ENCODE measurements at regions not wholly inside any gene's neighbourhood (a gene's known extent, or its start where the extent isn't known, plus 50 kb on each side); places are given as distances from the start of the nearest gene placed in this dataset.

DNA sequence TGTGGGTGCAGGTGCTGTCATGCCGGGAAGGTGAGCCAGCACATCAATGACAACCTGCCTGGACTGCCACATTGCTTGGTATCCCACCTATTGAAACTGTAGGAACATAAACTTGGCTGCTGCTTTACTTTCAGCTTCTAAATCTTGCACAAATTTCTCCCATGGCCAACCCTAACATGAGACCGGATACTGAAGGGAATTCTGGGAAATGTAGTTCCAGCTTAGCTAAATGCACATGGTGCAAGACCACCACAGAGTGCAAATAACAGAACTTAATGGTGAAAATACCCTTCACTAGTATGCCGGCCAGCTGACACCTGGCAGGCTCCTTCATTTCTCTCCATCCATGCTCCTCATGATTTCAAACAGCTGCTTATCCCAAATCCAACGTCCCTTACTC is 247.4 kb downstream of the ARRDC4 start:
- CTCF ChIA-PET: interaction anchor here (1.5 kb wide), 1 partner anchor 20 kb away, joined by 3 read pairs; no protein-coding TSS in a partner anchor
- POLR2A ChIA-PET: no interaction called here
- DNase-seq (ENCODE audit: extremely low spot score): no peak
- TF ChIP-seq, protein P1, sequence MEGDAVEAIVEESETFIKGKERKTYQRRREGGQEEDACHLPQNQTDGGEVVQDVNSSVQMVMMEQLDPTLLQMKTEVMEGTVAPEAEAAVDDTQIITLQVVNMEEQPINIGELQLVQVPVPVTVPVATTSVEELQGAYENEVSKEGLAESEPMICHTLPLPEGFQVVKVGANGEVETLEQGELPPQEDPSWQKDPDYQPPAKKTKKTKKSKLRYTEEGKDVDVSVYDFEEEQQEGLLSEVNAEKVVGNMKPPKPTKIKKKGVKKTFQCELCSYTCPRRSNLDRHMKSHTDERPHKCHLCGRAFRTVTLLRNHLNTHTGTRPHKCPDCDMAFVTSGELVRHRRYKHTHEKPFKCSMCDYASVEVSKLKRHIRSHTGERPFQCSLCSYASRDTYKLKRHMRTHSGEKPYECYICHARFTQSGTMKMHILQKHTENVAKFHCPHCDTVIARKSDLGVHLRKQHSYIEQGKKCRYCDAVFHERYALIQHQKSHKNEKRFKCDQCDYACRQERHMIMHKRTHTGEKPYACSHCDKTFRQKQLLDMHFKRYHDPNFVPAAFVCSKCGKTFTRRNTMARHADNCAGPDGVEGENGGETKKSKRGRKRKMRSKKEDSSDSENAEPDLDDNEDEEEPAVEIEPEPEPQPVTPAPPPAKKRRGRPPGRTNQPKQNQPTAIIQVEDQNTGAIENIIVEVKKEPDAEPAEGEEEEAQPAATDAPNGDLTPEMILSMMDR (IDR thresholded peaks at IDR 0.05; ENCODE audit: control extremely low read depth, extremely low read depth, low read depth, missing control alignments): no peak

DNA sequence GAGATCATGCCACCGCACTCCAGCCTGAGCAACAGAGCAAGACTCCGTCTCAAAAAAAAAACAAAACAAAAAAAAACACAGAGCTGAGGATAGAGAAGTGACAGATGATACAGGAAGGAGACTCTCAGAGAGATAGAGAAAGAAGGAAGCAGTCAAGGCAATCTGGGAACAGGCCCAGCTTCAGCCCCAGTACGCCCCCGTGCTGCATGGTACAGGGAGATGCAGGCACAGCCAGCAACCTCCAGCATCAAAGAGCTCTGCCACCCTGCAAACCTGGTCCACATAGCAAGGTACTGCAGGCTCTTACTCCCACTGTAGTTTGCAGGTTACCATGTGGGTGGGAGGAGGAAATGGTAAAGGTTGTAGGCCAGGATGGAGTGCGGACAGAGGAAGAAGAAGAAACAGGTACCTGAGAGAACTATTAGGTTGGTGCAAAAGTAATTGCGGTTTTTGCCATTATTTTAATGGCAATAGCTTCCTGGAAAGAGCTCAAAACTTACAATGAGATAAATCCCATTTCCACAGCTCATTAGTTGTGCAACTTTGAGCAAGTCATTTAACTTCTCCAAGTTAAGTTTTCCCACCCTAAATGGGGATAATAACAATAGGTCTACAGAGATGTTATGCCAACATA is 253.0 kb downstream of the ARRDC4 start:
- POLR2A ChIA-PET: no interaction called here
- CTCF ChIA-PET: interaction anchor here (0.7 kb wide), 1 partner anchor 15 kb away, joined by 4 read pairs; no protein-coding TSS in a partner anchor
- TF ChIP-seq, protein P1 (IDR thresholded peaks at IDR 0.05; ENCODE audit: control extremely low read depth, extremely low read depth, low read depth, missing control alignments): no peak
- DNase-seq (ENCODE audit: extremely low spot score): no peak

DNA sequence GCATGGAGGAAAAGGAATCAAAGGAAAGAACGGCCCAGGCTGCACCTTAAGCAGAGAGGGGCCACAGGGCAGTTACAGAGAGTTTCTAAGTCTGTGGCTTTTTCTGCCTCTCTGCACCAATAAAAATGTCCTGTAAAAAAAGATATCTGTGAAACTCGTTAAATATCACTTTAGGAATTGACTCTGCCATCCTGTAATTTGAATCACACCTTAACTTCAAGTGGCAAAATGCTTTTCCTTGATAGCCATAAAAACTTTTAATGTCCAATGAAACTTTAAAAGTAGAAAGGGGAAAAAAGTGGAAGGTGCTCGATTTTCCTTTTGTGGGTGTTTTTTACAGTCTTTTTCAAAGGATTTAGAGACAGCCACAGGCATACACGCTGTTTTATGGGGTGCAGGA is 255.7 kb downstream of the ARRDC4 start:
- TF ChIP-seq, protein P1 (IDR thresholded peaks at IDR 0.05; ENCODE audit: control extremely low read depth, extremely low read depth, low read depth, missing control alignments): no peak
- POLR2A ChIA-PET: no interaction called here
- no peak for DNase-seq (ENCODE audit: extremely low spot score)
- CTCF ChIA-PET: no interaction called here

DNA sequence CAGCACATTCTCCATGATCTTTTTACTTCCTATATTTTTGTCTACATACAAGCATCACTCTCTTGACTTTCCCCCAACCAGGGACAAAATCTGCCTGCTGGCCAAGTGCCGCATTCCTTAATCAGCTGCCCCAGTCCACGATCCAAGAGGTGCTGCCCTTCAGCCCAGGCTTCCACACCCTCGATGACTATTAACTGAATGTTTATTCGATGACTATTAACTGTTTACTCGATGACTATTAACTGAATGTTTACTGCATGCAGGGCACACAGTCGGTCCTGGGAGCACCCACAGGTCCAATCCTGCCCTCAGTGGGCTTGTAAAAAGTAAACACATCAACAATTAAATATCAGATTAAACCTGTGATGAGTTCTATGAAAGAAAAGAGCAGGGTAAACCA is 256.9 kb downstream of the ARRDC4 start:
- TF ChIP-seq, protein P1 (IDR thresholded peaks at IDR 0.05; ENCODE audit: control extremely low read depth, extremely low read depth, low read depth, missing control alignments): no peak
- ChIA-PET POLR2A (no interaction called here), CTCF (no interaction called here)
- DNase-seq (ENCODE audit: extremely low spot score): no peak

DNA sequence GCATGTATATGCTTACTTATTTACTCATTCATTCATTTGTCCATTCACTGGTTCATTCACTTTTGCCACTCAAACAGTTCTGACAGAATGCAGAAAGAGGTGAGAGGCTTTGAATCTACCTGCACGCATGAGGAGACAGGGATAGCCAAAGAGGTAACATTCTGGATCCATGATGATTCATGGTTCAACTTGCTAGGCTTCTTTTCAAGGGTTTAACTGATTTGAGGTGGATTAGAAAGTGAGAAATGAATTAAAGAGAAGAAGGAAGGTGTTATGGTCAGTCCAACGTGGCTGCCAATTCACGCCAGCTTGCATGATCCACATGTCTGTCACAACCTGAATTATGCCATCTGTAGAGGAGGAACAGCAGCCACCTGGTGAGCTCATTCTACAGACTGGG is 260.6 kb downstream of the ARRDC4 start:
- TF ChIP-seq, protein P1 (IDR thresholded peaks at IDR 0.05; ENCODE audit: control extremely low read depth, extremely low read depth, low read depth, missing control alignments): no peak
- no peak for DNase-seq (ENCODE audit: extremely low spot score)
- POLR2A ChIA-PET: no interaction called here
- CTCF ChIA-PET: interaction anchor here (1.5 to 1.7 kb wide), 2 partner anchors 11 to 12 kb away, joined by 3 to 4 read pairs; no protein-coding TSS in a partner anchor

DNA sequence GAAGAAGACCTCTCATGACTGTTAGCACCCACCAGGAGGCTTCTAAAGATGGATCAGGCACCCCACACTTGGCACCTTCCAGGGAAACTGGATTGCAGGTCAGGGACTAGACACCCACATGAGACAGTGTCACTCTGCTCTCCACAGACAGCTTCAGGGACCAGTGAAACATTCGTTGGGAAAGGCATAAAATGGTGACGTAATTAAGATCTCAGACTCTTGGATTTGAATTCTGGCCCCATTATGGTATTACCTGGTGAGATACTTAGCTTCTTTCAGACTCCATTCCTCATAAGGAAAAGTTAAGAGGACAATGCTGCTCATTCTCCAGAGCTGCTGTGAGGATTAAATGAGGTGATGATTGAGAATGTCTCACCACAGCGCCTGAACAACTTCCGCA is 261.1 kb downstream of the ARRDC4 start:
- DNase-seq (ENCODE audit: extremely low spot score): no peak
- CTCF ChIA-PET: interaction anchor here (1.5 to 1.7 kb wide), 2 partner anchors 11 to 12 kb away, joined by 3 to 4 read pairs; no protein-coding TSS in a partner anchor
- TF ChIP-seq, protein P1 (IDR thresholded peaks at IDR 0.05; ENCODE audit: control extremely low read depth, extremely low read depth, low read depth, missing control alignments): no peak

More for the DNA sequence above, 261.1 kb downstream of the ARRDC4 start:
- POLR2A ChIA-PET: no interaction called here

Data from GM10248 (cell line).